Astrocyte of the spinal cord (primary cell): ENCODE measurements at regions not wholly inside any gene's neighbourhood (a gene's known extent, or its start where the extent isn't known, plus 50 kb on each side); places are given as distances from the start of the nearest gene placed in this dataset.
"Not testable (repeated sequence)": the region's sequence is repeated elsewhere in the genome, so short reads cannot be mapped to it uniquely, and the experiment has no call there.

Experiments
- DNase-seq: peaks from one replicate; pipeline ENCODE4 v3.0.0; 2011; ENCODE audit warnings: low read depth, low spot score
- H3K4me3 ChIP-seq: 2 replicates; pipeline ENCODE4 v1.5.1; 2011; ENCODE audit warnings: low read depth, mild to moderate bottlenecking, low read length, moderate library complexity
- CTCF ChIP-seq: IDR thresholded peaks from 2 replicates; pipeline ENCODE4 v1.5.1; 2012; ENCODE audit warnings: low read depth, mild to moderate bottlenecking, low read length, inconsistent platforms
- in situ Hi-C: cut with HindIII; loops from 2 replicates; pipeline ENCODE4 v1.10.0; 2017; ENCODE audit warnings: low sequenced_read_pairs

DNA sequence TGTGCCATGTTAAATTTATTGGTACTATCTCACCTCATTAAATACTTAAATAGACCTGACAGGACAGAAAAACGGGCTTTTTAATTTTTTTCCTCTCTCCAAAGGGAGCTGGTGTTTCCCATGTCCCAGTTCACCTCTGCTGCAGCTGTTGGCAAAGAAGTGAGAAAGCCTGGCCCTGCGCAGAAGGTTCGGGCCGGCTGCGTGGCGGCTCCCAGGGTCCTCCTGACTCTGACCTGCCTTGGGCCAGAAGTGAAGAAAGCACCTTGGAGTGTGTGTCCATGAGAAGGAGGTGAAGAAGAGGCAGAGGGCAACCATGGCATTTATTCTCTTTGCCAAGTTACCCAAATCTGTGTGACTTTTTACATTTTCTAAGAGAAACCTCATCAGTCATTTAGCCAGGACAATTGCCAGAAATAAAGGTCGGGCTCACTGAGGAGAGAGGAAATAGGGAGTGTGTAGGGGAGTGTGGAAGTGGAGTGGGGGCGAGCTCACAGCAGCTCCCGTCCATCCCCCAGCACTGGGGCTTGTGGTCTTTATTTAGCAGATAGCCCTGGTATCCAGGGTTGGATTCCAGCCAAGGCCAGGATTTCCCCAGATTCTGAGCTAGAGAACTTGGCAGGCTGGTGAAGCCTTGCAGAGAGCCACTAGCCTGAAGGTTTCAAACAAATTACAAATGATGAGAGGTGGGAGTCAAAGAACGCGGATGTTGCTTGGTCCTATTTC lies 102.4 kb upstream of the CADM1 start:
- TF ChIP-seq CTCF = no peak
- no peak overlapping the region for H3K4me3 ChIP-seq
- in situ Hi-C loops = no loop called here
- DNase-seq = peak; percentile 43

DNA sequence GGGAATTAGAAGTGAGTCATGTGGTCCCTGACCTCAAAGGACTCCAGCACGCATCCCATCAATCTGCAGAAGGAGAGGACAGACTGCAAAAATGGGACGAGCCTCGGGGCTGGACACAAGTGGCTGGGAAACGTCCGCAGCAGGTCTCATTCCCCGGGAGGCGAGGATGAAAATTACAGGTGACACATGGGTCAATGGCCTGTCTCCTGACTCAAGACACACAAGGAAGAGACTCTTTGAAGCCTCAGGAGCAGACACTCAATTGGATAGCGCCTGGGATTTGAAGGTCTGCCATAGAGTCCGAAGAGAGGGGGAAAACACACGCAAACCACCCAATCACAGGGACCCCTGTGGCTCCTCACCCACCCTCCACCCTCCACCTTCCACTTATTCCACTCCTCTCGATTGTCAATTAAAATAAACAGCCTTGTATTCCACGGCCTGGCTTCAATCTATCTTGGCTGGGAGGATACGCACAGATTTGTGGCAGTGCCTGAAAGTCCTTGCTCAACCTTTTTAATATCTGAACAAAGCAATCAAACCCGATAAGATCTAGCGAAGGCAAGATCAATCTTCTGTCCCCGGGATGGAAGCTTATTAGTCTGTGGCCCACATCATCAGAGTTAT lies 101.8 kb upstream of the CADM1 start:
- in situ Hi-C loops = no loop called here

DNA sequence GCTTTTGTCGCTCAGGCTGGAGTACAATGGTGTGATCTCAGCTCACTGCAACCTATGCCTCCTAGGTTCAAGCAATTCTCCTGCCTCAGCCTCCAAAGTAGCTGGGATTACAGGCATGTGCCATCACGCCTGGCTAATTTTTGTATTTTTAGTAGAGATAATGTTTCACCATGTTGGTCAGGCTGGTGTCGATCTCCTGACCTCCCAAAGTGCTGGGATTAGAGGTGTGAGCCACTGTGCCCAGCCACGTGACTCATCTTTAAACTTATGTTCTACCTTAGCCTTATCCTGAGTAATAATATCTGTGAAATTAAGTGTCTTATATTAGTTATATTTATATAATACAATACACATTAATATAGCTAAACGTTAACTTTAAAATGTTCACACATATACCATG lies 101.2 kb upstream of the CADM1 start:
- DNase-seq, in situ Hi-C loops, H3K4me3 ChIP-seq: not testable (repeated sequence)

More for the DNA sequence above, 101.8 kb upstream of the CADM1 start:
- no peak for TF ChIP-seq CTCF
- DNase-seq = no peak
- no peak overlapping the region for H3K4me3 ChIP-seq

DNA sequence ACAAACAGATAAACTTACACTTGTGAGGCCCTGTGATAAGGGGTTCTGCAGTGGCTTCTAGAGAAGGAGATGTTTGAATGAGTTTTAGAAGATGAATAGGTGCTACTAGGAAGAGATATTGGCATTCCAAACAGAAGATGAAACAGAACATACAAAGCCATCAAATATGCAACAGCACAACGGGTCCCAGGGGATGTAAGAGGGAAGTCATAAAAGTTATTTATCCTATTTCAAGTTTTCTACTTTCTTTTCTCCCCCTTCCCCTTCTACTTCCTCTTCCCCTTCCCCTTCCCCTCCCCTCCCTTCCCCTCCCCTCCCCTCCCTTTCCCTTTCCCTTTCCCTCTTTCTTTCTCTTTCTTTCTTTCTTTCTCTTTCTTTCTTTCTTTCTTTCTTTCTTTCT lies 94.9 kb upstream of the CADM1 start:
- in situ Hi-C loops = no loop called here
- H3K4me3 ChIP-seq = no peak overlapping the region
- TF ChIP-seq CTCF = no peak
- no peak for DNase-seq

GRCh38 chr11:115598257-115598901 lies 94.2 kb upstream of the CADM1 start:
- in situ Hi-C loops = no loop called here
- no peak for DNase-seq
- TF ChIP-seq CTCF = no peak
- H3K4me3 ChIP-seq = no peak overlapping the region

DNA sequence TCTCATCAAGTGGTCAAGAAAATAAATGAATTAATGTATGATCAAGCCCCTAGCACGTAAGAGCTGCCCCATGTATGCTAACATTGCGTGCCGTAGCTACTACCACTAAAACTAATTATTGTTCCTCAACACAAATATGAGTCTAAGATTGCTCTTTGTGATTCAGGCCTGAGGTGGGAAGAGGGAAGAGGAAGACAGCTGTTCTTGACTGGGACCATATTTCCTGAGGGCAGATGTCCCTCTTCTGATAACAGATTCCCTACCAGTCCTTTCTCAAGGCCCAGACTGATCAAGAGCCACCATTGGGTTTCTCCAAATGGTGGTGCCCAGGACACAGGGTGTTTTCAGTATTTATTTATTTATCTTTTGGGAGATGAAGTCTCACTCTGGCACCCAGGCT lies 87.2 kb upstream of the CADM1 start:
- H3K4me3 ChIP-seq = no peak overlapping the region
- in situ Hi-C loops = no loop called here
- no peak for DNase-seq
- no peak for TF ChIP-seq CTCF

GRCh38 chr11:115590254-115590653 lies 86.0 kb upstream of the CADM1 start:
- no peak for TF ChIP-seq CTCF
- no peak overlapping the region for H3K4me3 ChIP-seq
- in situ Hi-C loops = no loop called here
- DNase-seq = no peak
